ENCODE measurements at regions not wholly inside any gene's neighbourhood (a gene's known extent, or its start where the extent isn't known, plus 50 kb on each side); places are given as distances from the start of the nearest gene placed in this dataset.
A peak's percentile ranks its signal among the peaks of the same experiment; 100 is the strongest.

GRCh38 chr21:22311741-22312462, 1313.7 kb downstream of the NCAM2 start:
- no peak overlapping the region for H3K4me3 ChIP-seq (ENCODE audit: low read depth, low read length)
- in situ Hi-C loops (cut with HindIII; ENCODE audit: low sequenced_read_pairs): no loop called here
- DNase-seq (ENCODE audit: low read depth, low spot score): no peak
- TF ChIP-seq CTCF (IDR thresholded peaks at IDR 0.05; ENCODE audit: low read depth, low read length): no peak

- in situ Hi-C loops (cut with HindIII; ENCODE audit: low sequenced_read_pairs): no loop called here
- TF ChIP-seq CTCF (IDR thresholded peaks at IDR 0.05; ENCODE audit: low read depth, low read length): no peak
- no peak overlapping the region for H3K4me3 ChIP-seq (ENCODE audit: low read depth, low read length)
- DNase-seq (ENCODE audit: low read depth, low spot score): no peak
Measured at GRCh38 chr21:22314963-22315362, 1316.8 kb downstream of the NCAM2 start.

DNA sequence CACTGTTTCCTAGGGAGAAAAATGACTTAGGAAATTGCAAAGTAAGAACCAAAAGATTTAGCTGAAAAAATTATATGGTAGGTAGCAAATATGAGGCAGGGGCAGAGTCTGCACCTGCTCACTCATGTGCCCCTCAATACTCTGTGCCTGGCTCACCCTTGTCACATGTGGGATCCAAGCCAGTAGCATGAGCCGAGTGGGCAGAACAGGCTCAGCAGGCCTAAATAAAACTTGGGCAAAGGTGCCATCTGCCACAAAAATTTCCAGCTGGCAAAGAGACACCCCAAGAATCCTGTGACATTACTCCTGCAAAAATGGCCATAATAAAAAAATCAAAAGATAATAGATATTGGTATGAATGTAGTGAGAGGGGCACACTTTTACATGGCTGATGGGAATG, 1321.2 kb downstream of the NCAM2 start:
- in situ Hi-C loops (cut with HindIII; ENCODE audit: low sequenced_read_pairs): no loop called here
- no peak for TF ChIP-seq CTCF (IDR thresholded peaks at IDR 0.05; ENCODE audit: low read depth, low read length)
- DNase-seq (ENCODE audit: low read depth, low spot score): no peak
- no peak overlapping the region for H3K4me3 ChIP-seq (ENCODE audit: low read depth, low read length)

GRCh38 chr21:22342889-22343288, 1344.7 kb downstream of the NCAM2 start:
- in situ Hi-C loops (cut with HindIII; ENCODE audit: low sequenced_read_pairs): no loop called here
- no peak overlapping the region for H3K4me3 ChIP-seq (ENCODE audit: low read depth, low read length)
- TF ChIP-seq CTCF (IDR thresholded peaks at IDR 0.05; ENCODE audit: low read depth, low read length): no peak
- DNase-seq (ENCODE audit: low read depth, low spot score): peak; percentile 13

- DNase-seq (ENCODE audit: low read depth, low spot score): no peak
- TF ChIP-seq CTCF (IDR thresholded peaks at IDR 0.05; ENCODE audit: low read depth, low read length): no peak
- no peak overlapping the region for H3K4me3 ChIP-seq (ENCODE audit: low read depth, low read length)
- in situ Hi-C loops (cut with HindIII; ENCODE audit: low sequenced_read_pairs): no loop called here
Measured at GRCh38 chr21:22343303-22343702, 1345.1 kb downstream of the NCAM2 start.

DNA sequence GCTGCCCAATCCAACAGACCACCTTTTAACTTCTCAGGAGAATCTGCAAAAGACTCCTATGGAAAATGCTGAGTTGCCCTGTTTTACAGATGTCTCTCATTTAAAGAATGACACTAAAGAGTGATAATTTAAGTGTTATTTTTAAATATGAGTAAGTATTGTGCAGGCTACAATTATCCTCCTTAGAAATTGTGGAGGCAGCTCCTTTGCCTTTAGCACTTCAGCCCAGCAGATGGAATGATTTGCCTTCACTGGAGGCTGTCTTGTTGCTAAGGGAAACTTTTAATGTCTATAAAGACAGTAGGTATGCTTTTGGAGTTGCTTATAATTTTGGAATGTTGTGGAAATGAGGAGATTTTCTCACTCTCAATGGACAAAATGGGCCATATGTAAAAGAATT, 1345.5 kb downstream of the NCAM2 start:
- no peak for DNase-seq (ENCODE audit: low read depth, low spot score)
- in situ Hi-C loops (cut with HindIII; ENCODE audit: low sequenced_read_pairs): no loop called here
- no peak overlapping the region for H3K4me3 ChIP-seq (ENCODE audit: low read depth, low read length)
- no peak for TF ChIP-seq CTCF (IDR thresholded peaks at IDR 0.05; ENCODE audit: low read depth, low read length)
